Ovary (tissue), 3 donors: ENCODE measurements at regions not wholly inside any gene's neighbourhood (a gene's known extent, or its start where the extent isn't known, plus 50 kb on each side); places are given as distances from the start of the nearest gene placed in this dataset.

Experiments used
- EP300 ChIP-seq: sonication (generic); formaldehyde crosslinking; IDR thresholded peaks from one replicate; pipeline ENCODE4 v1.6.1; 2017; ENCODE audit warnings: antibody characterized with exemption
- TF ChIP-seq, protein P1 (sequence below), 3 donors: fragments of 450-650 bp in 2 of 3; fragments of 200-600 bp in 1 of 3; IDR thresholded peaks; one replicate each; pipeline versions ENCODE4 v1.5.1 to v1.8.0; 2016 to 2022; ENCODE audit warnings: antibody characterized with exemption in 3 of 3, mild to moderate bottlenecking in 1 of 3
- donor health status: DM: no; HTN: no; CAD: no.

DNA sequence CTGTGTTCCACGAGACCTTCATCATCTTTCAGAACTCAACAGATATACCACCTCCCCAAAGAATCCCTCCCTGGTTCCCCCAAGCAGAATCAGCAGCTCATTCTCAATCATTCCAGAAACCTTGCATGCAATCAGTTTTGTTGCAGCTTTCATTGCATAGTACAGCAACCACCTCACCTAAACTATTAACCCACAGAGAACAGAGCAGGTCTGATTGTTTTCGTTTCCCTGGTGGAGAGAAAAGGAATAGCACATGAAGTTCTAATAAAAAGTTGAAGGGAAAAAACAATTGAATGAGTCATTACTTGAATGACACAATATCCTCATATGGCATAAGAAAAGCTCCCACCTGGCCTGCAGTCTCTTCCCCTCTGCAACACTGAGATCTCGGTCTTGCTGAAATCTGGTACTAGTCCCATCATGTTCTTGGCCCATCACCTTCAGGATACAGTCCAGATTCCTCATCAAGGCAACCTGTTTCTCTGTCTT lies 147.1 kb upstream of the GDF10 start:
- TF ChIP-seq, protein P1, sequence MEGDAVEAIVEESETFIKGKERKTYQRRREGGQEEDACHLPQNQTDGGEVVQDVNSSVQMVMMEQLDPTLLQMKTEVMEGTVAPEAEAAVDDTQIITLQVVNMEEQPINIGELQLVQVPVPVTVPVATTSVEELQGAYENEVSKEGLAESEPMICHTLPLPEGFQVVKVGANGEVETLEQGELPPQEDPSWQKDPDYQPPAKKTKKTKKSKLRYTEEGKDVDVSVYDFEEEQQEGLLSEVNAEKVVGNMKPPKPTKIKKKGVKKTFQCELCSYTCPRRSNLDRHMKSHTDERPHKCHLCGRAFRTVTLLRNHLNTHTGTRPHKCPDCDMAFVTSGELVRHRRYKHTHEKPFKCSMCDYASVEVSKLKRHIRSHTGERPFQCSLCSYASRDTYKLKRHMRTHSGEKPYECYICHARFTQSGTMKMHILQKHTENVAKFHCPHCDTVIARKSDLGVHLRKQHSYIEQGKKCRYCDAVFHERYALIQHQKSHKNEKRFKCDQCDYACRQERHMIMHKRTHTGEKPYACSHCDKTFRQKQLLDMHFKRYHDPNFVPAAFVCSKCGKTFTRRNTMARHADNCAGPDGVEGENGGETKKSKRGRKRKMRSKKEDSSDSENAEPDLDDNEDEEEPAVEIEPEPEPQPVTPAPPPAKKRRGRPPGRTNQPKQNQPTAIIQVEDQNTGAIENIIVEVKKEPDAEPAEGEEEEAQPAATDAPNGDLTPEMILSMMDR (IDR thresholded peaks at IDR 0.05): no peak
- no peak for TF ChIP-seq EP300
